HG02885 (cell line): ENCODE measurements at regions not wholly inside any gene's neighbourhood (a gene's known extent, or its start where the extent isn't known, plus 50 kb on each side); places are given as distances from the start of the nearest gene placed in this dataset.

ENCODE experiments used
- ATAC-seq: cut with Tn5 transposase; IDR thresholded peaks from one replicate; pipeline ENCODE4 v1.9.1; 2021; ENCODE audit warnings: mild to moderate bottlenecking; ENCODE audit not compliant: unreplicated experiment, poor library complexity

- ATAC-seq, result no peak
Measured at GRCh38 chr1:244217711-244218110, 166.6 kb downstream of the ZBTB18 start.

GRCh38 chr1:244218220-244218619 is 167.1 kb downstream of the ZBTB18 start:
- no peak for ATAC-seq

- ATAC-seq, result no peak
Measured at GRCh38 chr1:244219149-244219548, 168.1 kb downstream of the ZBTB18 start.

GRCh38 chr1:244219802-244220201 is 168.7 kb downstream of the ZBTB18 start:
- ATAC-seq, result no peak

- no peak for ATAC-seq
Measured at GRCh38 chr1:244220410-244220809, 169.3 kb downstream of the ZBTB18 start.

- no peak for ATAC-seq
Measured at GRCh38 chr1:244221991-244222390, 170.9 kb downstream of the ZBTB18 start.

- ATAC-seq, result no peak
Measured at GRCh38 chr1:244224487-244225430, 173.7 kb downstream of the ZBTB18 start.

- no peak for ATAC-seq
Measured at GRCh38 chr1:244226435-244226834, 175.4 kb downstream of the ZBTB18 start.

GRCh38 chr1:244230470-244230869 is 179.4 kb downstream of the ZBTB18 start:
- ATAC-seq, result no peak

GRCh38 chr1:244231193-244231571 is 180.1 kb downstream of the ZBTB18 start:
- no peak for ATAC-seq

- no peak for ATAC-seq
Measured at GRCh38 chr1:244231572-244232315, 180.7 kb downstream of the ZBTB18 start.

GRCh38 chr1:244234009-244234643 is 183.0 kb downstream of the ZBTB18 start:
- no peak for ATAC-seq

- no peak for ATAC-seq
Measured at GRCh38 chr1:244235157-244235556, 184.1 kb downstream of the ZBTB18 start.

- no peak for ATAC-seq
Measured at GRCh38 chr1:244236101-244236500, 185.0 kb downstream of the ZBTB18 start.

- ATAC-seq, result no peak
Measured at GRCh38 chr1:244236721-244237120, 185.6 kb downstream of the ZBTB18 start.

- no peak for ATAC-seq
Measured at GRCh38 chr1:244237445-244237844, 186.4 kb downstream of the ZBTB18 start.

- ATAC-seq, result peak; percentile 50
Measured at GRCh38 chr1:244239261-244239770, 188.2 kb downstream of the ZBTB18 start.

- ATAC-seq, result no peak
Measured at GRCh38 chr1:244241438-244241837, 190.4 kb downstream of the ZBTB18 start.

GRCh38 chr1:244242446-244242845 is 191.4 kb downstream of the ZBTB18 start:
- peak; percentile 71 for ATAC-seq

GRCh38 chr1:244246334-244246733 is 195.3 kb downstream of the ZBTB18 start:
- no peak for ATAC-seq

GRCh38 chr1:244248426-244248825 is 197.3 kb downstream of the ZBTB18 start:
- no peak for ATAC-seq
